Neutrophil (primary cell): ENCODE measurements at regions not wholly inside any gene's neighbourhood (a gene's known extent, or its start where the extent isn't known, plus 50 kb on each side); places are given as distances from the start of the nearest gene placed in this dataset.

Experiments
- H3K27ac ChIP-seq: fragments of 200-600 bp; sonication (generic); 2 replicates; pipeline ENCODE4 v1.5.1; 2016; ENCODE audit warnings: mild to moderate bottlenecking, moderate library complexity
- H3K27me3 ChIP-seq: fragments of 200-600 bp; sonication (generic); 2 replicates; pipeline ENCODE4 v1.6.0; 2016; ENCODE audit warnings: mild to moderate bottlenecking
- H3K36me3 ChIP-seq: fragments of 200-600 bp; sonication (generic); 2 replicates; pipeline ENCODE4 v1.5.1; 2017
- H3K4me1 ChIP-seq, 2 experiments: fragments of 200-600 bp in 1 of 2; sonication (generic) in 1 of 2; 1 replicate in 1 of 2; 2 replicates in 1 of 2; pipeline versions ENCODE4 v1.5.1 to v1.6.1; 2013 to 2016; ENCODE audit warnings: low read depth in 1 of 2, low read length in 1 of 2, mild to moderate bottlenecking in 1 of 2, moderate library complexity in 1 of 2; ENCODE audit not compliant: control insufficient read depth in 1 of 2, insufficient read depth in 1 of 2
- H3K4me3 ChIP-seq, 2 experiments: fragments of 200-600 bp in 1 of 2; sonication (generic) in 1 of 2; 1 replicate in 1 of 2; 2 replicates in 1 of 2; pipeline ENCODE4 v1.5.1; 2013 to 2016; ENCODE audit warnings: low read depth in 1 of 2, low read length in 1 of 2, mild to moderate bottlenecking in 1 of 2, moderate library complexity in 1 of 2
- H3K9me3 ChIP-seq: fragments of 200-600 bp; sonication (generic); 2 replicates; pipeline ENCODE4 v1.5.1; 2016
- TF ChIP-seq, protein P1 (sequence below): fragments of 200-600 bp; sonication (generic); IDR thresholded peaks from 2 replicates; pipeline ENCODE4 v1.5.1; 2016; ENCODE audit warnings: antibody characterized with exemption

DNA sequence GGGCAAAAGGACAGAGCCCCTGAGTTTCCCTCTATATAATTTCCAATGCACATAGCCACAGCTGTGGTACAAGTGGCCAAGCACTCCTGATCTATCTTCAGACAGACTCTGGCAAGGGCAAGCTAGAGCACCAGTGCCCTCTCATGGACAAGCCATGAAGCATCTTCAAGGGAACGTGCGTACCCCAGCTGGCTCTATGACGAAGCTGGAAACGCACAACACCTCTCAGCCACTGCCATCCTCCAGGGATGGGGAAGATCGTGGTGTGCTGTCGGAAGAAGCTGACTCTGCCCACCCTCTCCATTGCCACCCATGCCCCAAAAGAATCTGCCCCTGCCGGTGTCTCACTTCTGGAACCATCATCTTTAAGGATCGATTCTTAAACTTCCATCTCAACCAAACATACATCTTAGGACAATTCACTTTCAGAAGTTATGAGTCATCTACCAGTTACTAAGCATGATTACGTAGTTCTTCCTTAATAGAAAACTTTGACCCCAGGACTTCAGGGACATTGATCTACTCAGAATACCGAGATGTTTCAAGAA, 482.9 kb downstream of the AGTPBP1 start:
- Histone ChIP-seq H3K36me3 (no peaks in the 10 kb centered on the region), H3K27ac (no peak overlapping the region), H3K4me1 (no peaks in the 10 kb centered on the region), H3K9me3 (no peaks in the 10 kb centered on the region), H3K27me3 (no peaks in the 10 kb centered on the region), H3K4me3 (no peak overlapping the region)
- TF ChIP-seq, protein P1, sequence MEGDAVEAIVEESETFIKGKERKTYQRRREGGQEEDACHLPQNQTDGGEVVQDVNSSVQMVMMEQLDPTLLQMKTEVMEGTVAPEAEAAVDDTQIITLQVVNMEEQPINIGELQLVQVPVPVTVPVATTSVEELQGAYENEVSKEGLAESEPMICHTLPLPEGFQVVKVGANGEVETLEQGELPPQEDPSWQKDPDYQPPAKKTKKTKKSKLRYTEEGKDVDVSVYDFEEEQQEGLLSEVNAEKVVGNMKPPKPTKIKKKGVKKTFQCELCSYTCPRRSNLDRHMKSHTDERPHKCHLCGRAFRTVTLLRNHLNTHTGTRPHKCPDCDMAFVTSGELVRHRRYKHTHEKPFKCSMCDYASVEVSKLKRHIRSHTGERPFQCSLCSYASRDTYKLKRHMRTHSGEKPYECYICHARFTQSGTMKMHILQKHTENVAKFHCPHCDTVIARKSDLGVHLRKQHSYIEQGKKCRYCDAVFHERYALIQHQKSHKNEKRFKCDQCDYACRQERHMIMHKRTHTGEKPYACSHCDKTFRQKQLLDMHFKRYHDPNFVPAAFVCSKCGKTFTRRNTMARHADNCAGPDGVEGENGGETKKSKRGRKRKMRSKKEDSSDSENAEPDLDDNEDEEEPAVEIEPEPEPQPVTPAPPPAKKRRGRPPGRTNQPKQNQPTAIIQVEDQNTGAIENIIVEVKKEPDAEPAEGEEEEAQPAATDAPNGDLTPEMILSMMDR, result no peak

DNA sequence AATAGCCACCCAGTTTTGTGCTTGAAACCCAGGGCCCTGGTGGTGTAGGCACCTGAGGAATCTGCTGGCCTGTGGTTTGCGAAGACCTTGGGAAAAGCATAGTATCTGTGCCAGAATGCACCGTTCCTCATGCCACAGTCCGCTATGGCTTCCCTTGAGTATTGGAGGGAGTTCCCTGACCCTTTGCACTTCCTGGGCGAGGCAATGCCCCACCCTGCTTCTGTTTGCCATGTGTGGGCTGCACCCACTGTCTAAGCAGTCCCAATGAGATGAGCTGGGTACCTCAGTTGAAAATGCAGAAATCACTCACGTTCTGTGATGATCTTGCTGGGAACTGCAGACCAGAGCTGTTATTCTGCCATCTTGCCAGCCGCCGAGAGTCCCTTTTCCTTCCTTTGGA, 483.5 kb downstream of the AGTPBP1 start:
- no peak overlapping the region for H3K4me3 ChIP-seq
- no peaks in the 10 kb centered on the region for H3K36me3 ChIP-seq
- H3K27ac ChIP-seq, result no peak overlapping the region
- TF ChIP-seq, protein P1, result no peak
- no peaks in the 10 kb centered on the region for H3K4me1 ChIP-seq
- H3K27me3 ChIP-seq, result no peaks in the 10 kb centered on the region
- H3K9me3 ChIP-seq, result no peaks in the 10 kb centered on the region

DNA sequence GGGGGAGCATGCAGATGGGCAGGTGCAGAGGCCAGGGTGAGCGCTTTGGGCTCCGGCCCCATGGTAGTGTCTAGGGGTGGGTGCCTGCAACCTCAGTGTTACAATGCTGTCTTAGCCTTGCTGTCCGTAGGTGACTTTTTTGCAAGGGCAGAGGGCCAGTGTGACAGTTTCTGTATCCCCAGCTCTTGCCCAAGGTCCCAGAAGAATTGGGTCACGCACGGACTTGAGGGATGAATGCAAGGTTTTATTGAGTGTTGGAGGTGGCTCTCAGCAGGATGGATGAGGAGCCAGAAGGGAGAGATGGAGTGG, 492.5 kb downstream of the AGTPBP1 start:
- H3K27ac ChIP-seq, result no peak overlapping the region
- H3K4me1 ChIP-seq, result no peaks in the 10 kb centered on the region
- no peaks in the 10 kb centered on the region for H3K36me3 ChIP-seq
- H3K27me3 ChIP-seq, result no peaks in the 10 kb centered on the region
- H3K9me3 ChIP-seq, result no peaks in the 10 kb centered on the region
- no peak overlapping the region for H3K4me3 ChIP-seq
- TF ChIP-seq, protein P1, result no peak

DNA sequence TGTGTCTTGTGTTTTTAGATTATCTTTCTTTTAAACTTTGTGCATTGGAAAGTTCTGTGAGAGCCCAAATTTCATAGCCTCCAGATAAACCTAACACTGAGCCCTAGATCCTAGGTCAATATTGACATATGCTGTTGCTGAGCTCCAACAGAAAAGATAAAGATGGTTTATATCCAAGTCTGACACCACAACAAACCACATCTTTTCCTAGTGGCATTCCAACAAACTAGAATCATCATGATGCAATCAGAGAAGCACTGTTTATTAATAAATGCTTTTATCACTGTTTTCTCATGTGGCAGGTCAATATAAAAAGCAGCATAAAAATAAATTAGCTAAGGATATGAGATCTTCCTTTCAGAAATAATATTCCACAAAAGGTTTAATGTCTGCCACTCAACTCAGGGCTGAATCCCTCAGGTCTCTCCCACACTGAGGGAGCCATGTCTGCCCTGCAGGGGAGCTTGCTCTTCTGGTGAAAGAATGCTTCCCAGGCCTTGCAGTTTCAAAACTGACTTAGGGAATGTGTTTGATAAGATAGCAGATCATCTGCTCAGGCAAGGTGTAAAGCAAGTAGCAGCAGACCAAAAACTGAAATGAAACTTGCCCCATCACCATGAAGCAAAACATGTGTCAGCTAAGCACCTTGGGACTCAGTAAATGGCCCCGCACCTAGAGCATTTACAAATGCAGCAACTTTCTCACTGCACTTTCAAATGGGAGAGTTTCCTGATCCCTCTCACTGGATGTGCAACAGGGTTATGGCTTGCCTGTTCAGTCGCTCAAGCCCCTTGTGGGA, 493.0 kb downstream of the AGTPBP1 start:
- H3K4me3 ChIP-seq, result no peak overlapping the region
- no peaks in the 10 kb centered on the region for H3K27me3 ChIP-seq
- TF ChIP-seq, protein P1, result no peak
- no peaks in the 10 kb centered on the region for H3K9me3 ChIP-seq
- no peaks in the 10 kb centered on the region for H3K36me3 ChIP-seq
- H3K4me1 ChIP-seq, result no peaks in the 10 kb centered on the region
- H3K27ac ChIP-seq, result no peak overlapping the region

DNA sequence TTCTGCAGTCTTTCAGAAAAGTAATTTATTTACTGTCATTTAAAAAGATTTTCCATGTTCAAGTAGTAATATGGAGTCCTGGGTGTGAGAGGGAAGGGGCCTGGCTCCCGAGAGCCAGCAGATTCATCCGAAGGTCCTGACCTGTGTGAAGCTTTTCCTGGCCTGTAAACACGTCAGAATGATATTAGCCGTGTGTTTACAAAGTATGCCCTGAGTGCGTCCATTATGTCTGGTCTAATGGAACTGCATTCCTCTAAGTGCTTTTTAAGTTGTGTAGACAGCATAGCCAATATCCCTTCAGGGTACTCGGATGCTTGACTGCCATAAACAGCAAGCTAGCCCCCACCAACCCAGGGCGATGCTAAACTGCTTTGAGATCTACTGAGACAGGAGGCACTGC, 495.2 kb downstream of the AGTPBP1 start:
- Histone ChIP-seq H3K4me1 (no peaks in the 10 kb centered on the region), H3K36me3 (no peaks in the 10 kb centered on the region), H3K4me3 (no peak overlapping the region), H3K27ac (no peak overlapping the region), H3K27me3 (no peaks in the 10 kb centered on the region), H3K9me3 (no peaks in the 10 kb centered on the region)
- TF ChIP-seq, protein P1, result no peak
